ENCODE measurements at regions not wholly inside any gene's neighbourhood (a gene's known extent, or its start where the extent isn't known, plus 50 kb on each side); places are given as distances from the start of the nearest gene placed in this dataset.
"Not testable (repeated sequence)": the region's sequence is repeated elsewhere in the genome, so short reads cannot be mapped to it uniquely, and the experiment has no call there.

- CTCF ChIA-PET: no interaction called here
- POLR2A ChIA-PET: no interaction called here
Measured at GRCh38 chr1:199522338-199522737, 505.2 kb upstream of the NR5A2 start.

GRCh38 chr1:199522936-199523335 is 504.6 kb upstream of the NR5A2 start:
- CTCF ChIA-PET: no interaction called here
- POLR2A ChIA-PET: no interaction called here

GRCh38 chr1:199529324-199529723 is 498.2 kb upstream of the NR5A2 start:
- ChIA-PET CTCF (no interaction called here), POLR2A (no interaction called here)

GRCh38 chr1:199533361-199533760 is 494.1 kb upstream of the NR5A2 start:
- CTCF ChIA-PET, POLR2A ChIA-PET: not testable (repeated sequence)

- CTCF ChIA-PET: no interaction called here
- POLR2A ChIA-PET: no interaction called here
Measured at GRCh38 chr1:199545780-199546179, 481.7 kb upstream of the NR5A2 start.

GRCh38 chr1:199546323-199546722 is 481.2 kb upstream of the NR5A2 start:
- CTCF ChIA-PET: no interaction called here

GRCh38 chr1:199549421-199549820 is 478.1 kb upstream of the NR5A2 start:
- CTCF ChIA-PET: no interaction called here
- POLR2A ChIA-PET: no interaction called here

More at GRCh38 chr1:199546323-199546722, 481.2 kb upstream of the NR5A2 start:
- POLR2A ChIA-PET: no interaction called here

- CTCF ChIA-PET: no interaction called here
Measured at GRCh38 chr1:199550199-199551065, 477.1 kb upstream of the NR5A2 start.

GRCh38 chr1:199551967-199552565 is 475.4 kb upstream of the NR5A2 start:
- POLR2A ChIA-PET: no interaction called here
- CTCF ChIA-PET: no interaction called here

More at GRCh38 chr1:199550199-199551065, 477.1 kb upstream of the NR5A2 start:
- POLR2A ChIA-PET: no interaction called here

- ChIA-PET CTCF (no interaction called here), POLR2A (no interaction called here)
Measured at GRCh38 chr1:199553104-199553503, 474.4 kb upstream of the NR5A2 start.

GRCh38 chr1:199561334-199561733 is 466.2 kb upstream of the NR5A2 start:
- CTCF ChIA-PET: no interaction called here
- POLR2A ChIA-PET: no interaction called here

GRCh38 chr1:199573047-199573446 is 454.5 kb upstream of the NR5A2 start:
- CTCF ChIA-PET: no interaction called here
- POLR2A ChIA-PET: no interaction called here

GRCh38 chr1:199574950-199575349 is 452.6 kb upstream of the NR5A2 start:
- POLR2A ChIA-PET: interaction anchor here (0.7 kb wide), 1 partner anchor 520 kb away, joined by 5 read pairs; no protein-coding TSS in a partner anchor

GRCh38 chr1:199580300-199580699 is 447.2 kb upstream of the NR5A2 start:
- ChIA-PET CTCF (no interaction called here), POLR2A (no interaction called here)

More at GRCh38 chr1:199574950-199575349, 452.6 kb upstream of the NR5A2 start:
- CTCF ChIA-PET: no interaction called here

- ChIA-PET CTCF (no interaction called here), POLR2A (no interaction called here)
Measured at GRCh38 chr1:199585392-199585791, 442.1 kb upstream of the NR5A2 start.

- CTCF ChIA-PET: no interaction called here
- POLR2A ChIA-PET: no interaction called here
Measured at GRCh38 chr1:199590708-199591107, 436.8 kb upstream of the NR5A2 start.

- ChIA-PET POLR2A (no interaction called here), CTCF (no interaction called here)
Measured at GRCh38 chr1:199591468-199591867, 436.0 kb upstream of the NR5A2 start.

- CTCF ChIA-PET: no interaction called here
- POLR2A ChIA-PET: no interaction called here
Measured at GRCh38 chr1:199593475-199593874, 434.0 kb upstream of the NR5A2 start.

- POLR2A ChIA-PET, CTCF ChIA-PET: not testable (repeated sequence)
Measured at GRCh38 chr1:199596448-199596847, 431.1 kb upstream of the NR5A2 start.

- CTCF ChIA-PET: no interaction called here
- POLR2A ChIA-PET: no interaction called here
Measured at GRCh38 chr1:199597152-199597551, 430.4 kb upstream of the NR5A2 start.

- POLR2A ChIA-PET: no interaction called here
- CTCF ChIA-PET: no interaction called here
Measured at GRCh38 chr1:199608414-199608813, 419.1 kb upstream of the NR5A2 start.

Measured in activated CD8-positive, alpha-beta memory T cell treated with anti-CD3 and anti-CD28 coated beads for 36 hours (primary cell).